Adrenal gland (tissue), 5 donors: ENCODE measurements at regions not wholly inside any gene's neighbourhood (a gene's known extent, or its start where the extent isn't known, plus 50 kb on each side); places are given as distances from the start of the nearest gene placed in this dataset.

Experiments
- POLR2A ChIP-seq, 2 donors: fragments of 450-650 bp; IDR thresholded peaks; one replicate each; pipeline ENCODE4 v1.6.1; 2017; ENCODE audit warnings: antibody characterized with exemption in 2 of 2, mild to moderate bottlenecking in 2 of 2, moderate library complexity in 1 of 2
- TF ChIP-seq, protein P1 (sequence below), 6 experiments: fragments of 450-650 bp in 4 of 6; fragments of 200-600 bp in 2 of 6; sonication (generic) in 1 of 6; IDR thresholded peaks; 1 replicate in 5 of 6; 2 replicates in 1 of 6; pipeline versions ENCODE4 v1.5.1 to v1.8.0; 2016 to 2021; ENCODE audit warnings: antibody characterized with exemption in 6 of 6, mild to moderate bottlenecking in 2 of 6, moderate library complexity in 1 of 6
- donor health status: DM: no; HTN: no; CAD: no.

- no peak for TF ChIP-seq POLR2A (IDR thresholded peaks at IDR 0.05)
- TF ChIP-seq, protein P1, sequence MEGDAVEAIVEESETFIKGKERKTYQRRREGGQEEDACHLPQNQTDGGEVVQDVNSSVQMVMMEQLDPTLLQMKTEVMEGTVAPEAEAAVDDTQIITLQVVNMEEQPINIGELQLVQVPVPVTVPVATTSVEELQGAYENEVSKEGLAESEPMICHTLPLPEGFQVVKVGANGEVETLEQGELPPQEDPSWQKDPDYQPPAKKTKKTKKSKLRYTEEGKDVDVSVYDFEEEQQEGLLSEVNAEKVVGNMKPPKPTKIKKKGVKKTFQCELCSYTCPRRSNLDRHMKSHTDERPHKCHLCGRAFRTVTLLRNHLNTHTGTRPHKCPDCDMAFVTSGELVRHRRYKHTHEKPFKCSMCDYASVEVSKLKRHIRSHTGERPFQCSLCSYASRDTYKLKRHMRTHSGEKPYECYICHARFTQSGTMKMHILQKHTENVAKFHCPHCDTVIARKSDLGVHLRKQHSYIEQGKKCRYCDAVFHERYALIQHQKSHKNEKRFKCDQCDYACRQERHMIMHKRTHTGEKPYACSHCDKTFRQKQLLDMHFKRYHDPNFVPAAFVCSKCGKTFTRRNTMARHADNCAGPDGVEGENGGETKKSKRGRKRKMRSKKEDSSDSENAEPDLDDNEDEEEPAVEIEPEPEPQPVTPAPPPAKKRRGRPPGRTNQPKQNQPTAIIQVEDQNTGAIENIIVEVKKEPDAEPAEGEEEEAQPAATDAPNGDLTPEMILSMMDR (IDR thresholded peaks at IDR 0.05) = no peak
Observed at GRCh38 chr6:165055231-165055630, 254.2 kb downstream of the C6orf118 start.
